Hepatocyte (in vitro differentiated cells): ENCODE measurements at regions not wholly inside any gene's neighbourhood (a gene's known extent, or its start where the extent isn't known, plus 50 kb on each side); places are given as distances from the start of the nearest gene placed in this dataset.

Experiments used
- EZH2 ChIP-seq: fragments of 200-600 bp; sonication (generic); IDR thresholded peaks from 2 replicates; pipeline ENCODE4 v1.6.1; 2016; ENCODE audit warnings: antibody characterized with exemption, mild to moderate bottlenecking, borderline replicate concordance
- TF ChIP-seq, protein P1 (sequence below): fragments of 200-600 bp; sonication (generic); IDR thresholded peaks from 2 replicates; pipeline ENCODE4 v1.5.1; 2016; ENCODE audit warnings: antibody characterized with exemption, mild to moderate bottlenecking; ENCODE audit not compliant: poor library complexity

GRCh38 chr11:133742353-133742752 is 103.0 kb downstream of the SPATA19 start:
- TF ChIP-seq, protein P1, sequence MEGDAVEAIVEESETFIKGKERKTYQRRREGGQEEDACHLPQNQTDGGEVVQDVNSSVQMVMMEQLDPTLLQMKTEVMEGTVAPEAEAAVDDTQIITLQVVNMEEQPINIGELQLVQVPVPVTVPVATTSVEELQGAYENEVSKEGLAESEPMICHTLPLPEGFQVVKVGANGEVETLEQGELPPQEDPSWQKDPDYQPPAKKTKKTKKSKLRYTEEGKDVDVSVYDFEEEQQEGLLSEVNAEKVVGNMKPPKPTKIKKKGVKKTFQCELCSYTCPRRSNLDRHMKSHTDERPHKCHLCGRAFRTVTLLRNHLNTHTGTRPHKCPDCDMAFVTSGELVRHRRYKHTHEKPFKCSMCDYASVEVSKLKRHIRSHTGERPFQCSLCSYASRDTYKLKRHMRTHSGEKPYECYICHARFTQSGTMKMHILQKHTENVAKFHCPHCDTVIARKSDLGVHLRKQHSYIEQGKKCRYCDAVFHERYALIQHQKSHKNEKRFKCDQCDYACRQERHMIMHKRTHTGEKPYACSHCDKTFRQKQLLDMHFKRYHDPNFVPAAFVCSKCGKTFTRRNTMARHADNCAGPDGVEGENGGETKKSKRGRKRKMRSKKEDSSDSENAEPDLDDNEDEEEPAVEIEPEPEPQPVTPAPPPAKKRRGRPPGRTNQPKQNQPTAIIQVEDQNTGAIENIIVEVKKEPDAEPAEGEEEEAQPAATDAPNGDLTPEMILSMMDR = no peak
- TF ChIP-seq EZH2 = no peak
